SHP77 (cell line): ENCODE measurements at regions not wholly inside any gene's neighbourhood (a gene's known extent, or its start where the extent isn't known, plus 50 kb on each side); places are given as distances from the start of the nearest gene placed in this dataset.
"Not testable (repeated sequence)": the region's sequence is repeated elsewhere in the genome, so short reads cannot be mapped to it uniquely, and the experiment has no call there.

Source experiments
- DNase-seq, 2 experiments: peaks; one replicate each; lab custom pipeline; 2025; lab: John Stamatoyannopoulos, UW

GRCh38 chr4:24208691-24209090 lies 318.8 kb upstream of the PPARGC1A start:
- no peak for DNase-seq

GRCh38 chr4:24204708-24205107 lies 314.9 kb upstream of the PPARGC1A start:
- DNase-seq = not testable (repeated sequence)

DNA sequence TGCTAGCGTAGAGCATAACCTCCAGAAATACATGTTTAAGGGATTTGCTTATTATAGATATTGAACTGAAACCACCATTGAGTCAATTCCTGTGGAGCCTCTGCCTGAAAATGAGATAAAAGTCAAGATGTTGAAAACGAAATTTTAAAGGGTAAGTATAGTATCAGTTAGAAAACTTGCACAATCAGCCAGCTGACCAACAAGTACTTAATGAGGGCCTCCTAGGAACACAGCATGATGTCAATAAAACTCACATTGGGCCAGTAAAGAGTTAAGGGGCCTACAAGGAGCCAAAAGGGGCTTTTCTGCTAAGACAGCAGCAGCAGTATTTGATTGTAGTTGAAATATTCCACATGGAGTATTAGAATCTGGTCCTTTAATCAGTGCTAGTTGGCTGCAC lies 314.1 kb upstream of the PPARGC1A start:
- no peak for DNase-seq

DNA sequence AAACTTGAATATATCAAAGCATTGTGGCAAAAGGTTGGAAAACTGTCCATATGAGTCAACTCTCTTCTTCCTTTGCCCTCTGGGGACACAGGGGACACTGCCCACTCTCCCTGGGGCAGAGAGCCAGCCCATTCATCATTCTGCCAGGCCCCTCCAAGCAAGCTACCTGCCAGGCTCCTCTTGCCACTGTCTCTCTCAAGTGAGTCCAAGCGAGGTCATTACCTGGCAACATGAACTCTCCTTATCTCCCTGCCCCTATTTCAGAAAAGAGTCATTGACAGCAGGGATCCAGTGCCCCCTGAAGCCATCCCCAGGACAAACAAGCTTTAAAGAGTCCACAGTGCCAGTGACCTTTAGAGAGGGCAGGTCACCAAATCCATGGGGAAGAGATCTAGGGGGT lies 312.7 kb upstream of the PPARGC1A start:
- no peak for DNase-seq

DNA sequence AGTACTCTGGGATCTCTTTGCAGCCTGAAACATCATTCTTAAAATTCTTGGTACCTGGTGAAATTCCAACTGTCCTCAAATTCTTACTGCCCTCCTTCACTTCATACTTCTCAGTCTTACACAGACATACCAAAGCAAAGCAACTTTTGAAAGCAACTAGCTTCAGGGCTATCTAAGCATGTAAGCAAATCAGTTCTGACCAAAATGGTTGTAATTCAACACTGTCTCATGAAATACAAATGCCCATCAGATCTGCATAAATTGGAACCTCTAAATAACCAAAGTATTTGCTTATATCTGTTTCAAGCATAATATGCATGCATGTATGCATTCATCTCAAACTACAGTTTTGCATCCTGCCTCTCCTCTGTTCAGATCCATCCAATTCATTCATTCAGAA lies 308.1 kb upstream of the PPARGC1A start:
- no peak for DNase-seq

DNA sequence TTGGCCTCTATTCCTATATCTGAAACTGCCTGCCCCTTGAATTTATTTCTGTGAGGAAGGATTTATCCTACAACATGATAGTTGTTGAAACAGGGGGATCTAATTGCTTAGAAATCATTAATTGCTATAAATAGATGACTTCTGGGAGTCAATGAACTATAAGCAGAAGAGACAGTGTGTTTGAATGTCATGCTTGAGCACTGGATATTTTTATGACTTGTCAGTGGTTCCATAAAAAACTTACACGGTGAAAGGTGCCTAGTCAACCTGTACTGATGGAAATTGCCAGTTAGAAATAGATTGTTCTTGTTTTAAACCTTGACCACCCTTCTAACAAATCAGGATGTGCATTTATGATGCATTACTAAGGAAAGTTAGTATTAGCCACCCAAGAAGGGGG lies 306.9 kb upstream of the PPARGC1A start:
- no peak for DNase-seq

DNA sequence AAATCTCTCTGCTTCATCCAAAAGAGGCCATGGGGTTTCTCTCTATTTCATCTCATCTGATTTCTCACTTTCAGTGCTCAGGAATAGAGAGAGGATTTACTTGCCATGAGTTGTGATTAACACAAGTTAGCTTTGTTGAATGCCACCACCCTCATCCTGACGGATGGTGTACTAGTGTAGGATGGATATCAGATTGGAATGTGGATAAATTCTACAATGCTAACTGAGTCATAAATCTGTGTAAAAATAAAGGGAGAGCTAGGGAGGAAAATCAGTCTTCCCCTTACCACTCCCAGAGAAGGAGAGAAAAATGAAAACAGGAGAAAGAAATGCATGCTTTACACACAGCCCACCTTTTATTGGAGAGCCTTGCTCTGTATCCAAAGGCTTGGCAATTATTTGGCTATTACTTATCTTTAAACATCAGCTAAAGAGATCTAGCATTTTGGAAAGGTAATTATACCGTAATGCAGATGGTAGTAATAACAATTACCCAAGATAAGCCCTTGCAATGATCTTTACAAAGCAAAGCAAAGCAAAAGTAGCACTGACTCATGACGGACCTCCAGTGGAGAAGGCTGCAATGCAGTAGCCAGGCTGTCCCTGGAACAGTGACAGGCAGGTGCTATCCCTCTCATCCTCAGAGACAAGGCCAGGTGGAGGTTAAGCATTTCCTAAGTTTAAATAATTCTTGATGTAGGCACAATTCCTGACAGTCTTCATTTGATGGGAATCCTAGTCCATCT lies 306.3 kb upstream of the PPARGC1A start:
- DNase-seq = peak in 1 of 2 experiments; percentile 23

GRCh38 chr4:24192018-24192641 lies 302.3 kb upstream of the PPARGC1A start:
- no peak for DNase-seq

- DNase-seq = no peak
Measured at GRCh38 chr4:24190761-24191695, 301.2 kb upstream of the PPARGC1A start.

DNA sequence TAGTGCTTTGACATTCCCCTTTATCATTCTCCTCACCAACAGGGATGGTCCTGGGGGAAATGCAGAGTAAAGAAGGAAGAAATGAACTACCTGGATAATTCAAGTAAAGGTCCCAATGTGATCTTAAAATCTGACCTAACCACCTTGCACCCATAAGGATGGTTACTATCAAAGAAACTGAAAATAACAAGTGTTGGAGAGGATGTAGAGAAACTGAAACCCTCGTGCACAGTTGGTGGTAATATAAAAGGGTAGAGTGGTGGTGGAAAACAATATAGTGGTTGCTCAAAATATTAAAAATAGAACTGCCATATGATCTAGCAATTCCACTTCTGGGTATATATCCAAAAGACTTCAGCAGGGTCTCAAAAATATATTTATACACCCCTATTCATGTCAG lies 298.6 kb upstream of the PPARGC1A start:
- no peak for DNase-seq

DNA sequence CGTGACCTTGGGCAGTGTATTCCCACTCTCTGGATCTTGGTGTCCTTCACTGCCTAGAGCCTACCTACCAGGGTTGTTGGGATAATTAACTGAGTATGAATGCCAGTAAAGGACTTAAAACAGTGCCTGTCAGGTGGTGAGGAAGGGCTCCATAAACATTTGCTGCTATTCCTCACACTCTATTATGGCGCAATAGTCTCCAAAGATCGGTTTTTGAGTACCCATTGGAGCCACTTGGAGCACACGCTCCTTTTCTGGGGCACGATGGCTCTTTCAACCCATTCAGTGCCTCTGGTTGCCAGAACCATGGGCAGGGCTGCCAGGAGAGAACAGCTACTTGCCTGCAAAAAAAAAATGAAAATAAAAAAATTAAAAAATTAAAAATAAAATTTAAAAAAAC lies 296.6 kb upstream of the PPARGC1A start:
- DNase-seq = no peak

DNA sequence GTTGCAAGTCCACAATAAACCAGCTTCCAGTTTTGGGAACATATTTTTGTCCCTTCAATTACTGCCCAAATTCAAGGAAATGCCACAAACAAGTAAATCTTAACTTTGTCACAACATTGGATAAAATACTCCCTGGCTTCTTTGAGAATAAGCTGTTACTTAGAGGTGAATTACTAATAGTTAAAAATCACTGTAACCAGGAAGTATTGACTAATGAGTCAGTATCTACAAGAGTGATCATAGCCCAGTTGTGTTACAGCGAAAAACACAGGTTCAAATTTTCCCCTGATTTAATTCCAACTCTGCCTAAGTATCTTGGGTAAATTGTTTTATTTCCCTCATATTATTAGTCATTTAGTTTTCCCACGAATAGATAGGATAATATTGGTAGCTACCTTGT lies 291.2 kb upstream of the PPARGC1A start:
- DNase-seq = no peak

GRCh38 chr4:24180586-24180985 lies 290.7 kb upstream of the PPARGC1A start:
- no peak for DNase-seq

GRCh38 chr4:24179201-24179840 lies 289.5 kb upstream of the PPARGC1A start:
- DNase-seq = no peak

DNA sequence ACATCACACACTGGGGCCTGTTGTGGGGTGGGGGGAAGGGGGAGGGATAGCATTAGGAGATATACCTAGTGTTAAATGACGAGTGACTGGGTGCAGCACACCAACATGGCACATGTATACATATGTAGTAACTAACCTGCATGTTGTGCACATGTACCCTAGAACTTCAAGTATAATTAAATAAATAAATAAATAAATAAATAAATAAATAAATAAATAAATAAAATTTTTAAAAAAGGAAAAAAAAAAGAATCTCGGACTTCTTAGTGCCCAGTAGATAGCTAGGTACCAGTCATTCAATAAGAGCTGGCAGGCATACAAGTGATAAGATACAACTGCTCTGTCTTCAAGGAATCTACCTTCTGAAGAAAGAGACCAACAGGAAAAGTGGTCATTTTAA lies 287.6 kb upstream of the PPARGC1A start:
- not testable (repeated sequence) for DNase-seq

DNA sequence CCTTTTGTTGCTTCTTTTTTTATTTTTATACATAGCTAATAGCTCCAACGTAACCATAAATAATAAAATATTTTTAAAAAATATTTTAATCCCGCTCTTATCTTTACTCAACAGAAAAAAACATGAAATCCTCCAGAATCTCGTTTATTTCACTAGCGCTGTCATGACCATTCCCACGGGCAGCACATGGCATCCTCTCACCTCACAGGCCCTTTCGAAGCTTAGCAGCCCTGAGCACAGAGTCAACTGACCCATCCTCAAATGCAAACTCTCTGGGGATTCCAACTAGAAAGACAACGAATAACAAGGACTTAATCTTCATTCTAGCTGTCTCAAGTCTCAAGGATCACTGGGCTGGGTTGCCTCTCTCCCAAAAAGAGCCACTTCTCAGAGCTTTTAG lies 285.9 kb upstream of the PPARGC1A start:
- no peak for DNase-seq

GRCh38 chr4:24174602-24175001 lies 284.8 kb upstream of the PPARGC1A start:
- DNase-seq = no peak

DNA sequence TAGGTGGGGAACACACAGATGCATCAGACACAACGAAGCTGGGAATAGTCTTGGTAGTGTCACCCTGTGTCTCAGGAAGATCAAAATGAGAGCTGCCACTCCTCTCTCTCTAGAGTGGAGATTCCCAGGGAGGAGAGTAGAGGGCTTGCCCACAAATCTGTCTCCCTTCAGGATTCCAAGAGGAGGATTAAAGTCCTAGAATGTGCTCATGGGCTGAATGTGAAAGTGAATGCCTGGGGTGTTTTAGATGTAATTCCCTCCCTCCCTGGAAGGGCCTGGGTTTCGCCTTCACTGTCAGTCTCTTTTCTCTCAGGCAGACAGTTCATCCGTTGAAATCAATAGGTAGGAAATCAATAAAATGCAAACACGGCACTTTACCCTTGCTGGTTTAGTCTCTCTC lies 282.6 kb upstream of the PPARGC1A start:
- DNase-seq = no peak

DNA sequence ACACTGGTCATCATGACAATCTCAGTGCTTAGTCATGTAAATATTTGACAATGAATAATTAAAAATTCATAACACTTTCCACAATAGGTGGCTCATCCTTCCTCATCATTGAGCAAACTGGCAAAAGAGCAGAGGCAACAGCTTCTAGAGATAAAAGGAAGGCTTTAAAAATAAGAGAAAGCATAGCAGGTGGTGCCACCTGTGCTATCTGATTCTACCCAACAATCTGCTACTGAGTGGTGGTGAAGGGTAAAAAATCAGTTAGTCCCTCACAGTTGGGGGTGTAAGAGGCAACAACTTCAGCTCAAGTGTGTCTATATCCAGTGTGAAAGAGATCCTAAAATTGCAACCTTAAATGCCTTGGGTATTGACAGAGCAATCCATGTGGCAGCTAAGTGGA lies 280.1 kb upstream of the PPARGC1A start:
- DNase-seq = no peak

DNA sequence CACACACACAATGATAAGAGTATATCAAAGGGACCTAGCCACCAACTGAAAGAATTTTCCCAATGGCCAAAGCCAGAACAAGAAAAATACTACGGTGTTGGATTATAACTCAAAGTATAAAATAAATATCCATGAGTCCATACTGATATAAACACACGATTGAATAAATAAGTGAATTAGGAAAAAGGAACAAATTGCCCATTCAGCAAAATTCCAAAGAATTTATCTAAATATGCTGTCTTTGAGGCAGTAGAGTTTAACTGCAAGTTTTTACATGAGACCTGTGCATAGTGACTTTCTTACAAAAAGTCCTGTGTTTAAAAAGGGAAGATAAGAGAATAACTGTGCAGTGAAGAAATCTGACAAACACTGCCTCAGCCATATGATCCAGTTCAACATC lies 278.8 kb upstream of the PPARGC1A start:
- DNase-seq = no peak

- no peak for DNase-seq
Measured at GRCh38 chr4:24166501-24166900, 276.7 kb upstream of the PPARGC1A start.

- DNase-seq = no peak
Measured at GRCh38 chr4:24164797-24165196, 274.9 kb upstream of the PPARGC1A start.
